GM18505 (cell line): ENCODE measurements at regions not wholly inside any gene's neighbourhood (a gene's known extent, or its start where the extent isn't known, plus 50 kb on each side); places are given as distances from the start of the nearest gene placed in this dataset.

Experiments used
- ATAC-seq: cut with Tn5 transposase; IDR thresholded peaks from one replicate; pipeline ENCODE4 v1.9.1; 2021; ENCODE audit not compliant: unreplicated experiment
- POLR2A ChIP-seq: IDR thresholded peaks from 4 replicates; pipeline ENCODE4 v1.6.1; 2011; ENCODE audit warnings: borderline replicate concordance; ENCODE audit not compliant: insufficient read depth, insufficient read length; ENCODE audit errors: extremely low read depth

- no peak for ATAC-seq
- no peak for TF ChIP-seq POLR2A
These were observed 212.7 kb downstream of the HERPUD2 start for GRCh38 chr7:35482231-35482630.

DNA sequence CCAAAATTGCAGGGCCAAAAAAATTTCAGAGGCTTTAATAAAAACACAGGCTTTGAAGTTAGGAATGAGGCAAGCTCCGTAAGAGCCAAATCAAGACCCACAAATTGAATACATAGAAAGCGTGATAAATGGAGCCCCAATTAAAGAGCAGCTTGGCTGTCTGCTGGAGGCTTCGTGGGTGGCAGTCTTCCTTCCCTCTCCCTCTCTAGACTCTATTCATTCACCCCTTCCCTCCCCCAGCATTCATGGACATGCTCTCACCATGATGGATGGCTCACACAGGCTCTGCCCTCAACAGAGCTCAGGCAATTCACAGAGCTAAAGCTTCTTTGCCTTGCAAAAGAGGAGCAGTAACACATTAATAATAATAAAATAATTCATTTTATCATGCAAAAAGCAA is 214.1 kb downstream of the HERPUD2 start:
- ATAC-seq: no peak
- TF ChIP-seq POLR2A: no peak

DNA sequence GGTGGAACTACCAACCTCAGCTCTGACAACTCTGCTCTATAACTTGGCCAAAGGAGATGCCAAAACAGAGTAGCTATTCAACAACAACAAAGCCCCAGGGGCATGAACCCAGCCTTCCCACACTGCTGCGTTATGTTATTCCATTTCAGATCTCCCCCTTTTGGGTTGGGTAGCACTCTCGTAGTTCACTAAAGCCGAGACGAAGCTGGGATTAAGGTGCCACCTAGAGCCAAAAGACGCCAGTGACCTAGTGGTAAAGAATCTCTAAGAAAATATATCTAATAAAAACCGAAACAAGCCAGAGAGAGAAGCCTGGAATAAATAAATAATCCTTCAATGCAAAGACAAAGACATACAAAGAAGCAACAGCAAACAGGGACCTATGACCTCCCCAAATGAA is 217.3 kb downstream of the HERPUD2 start:
- no peak for ATAC-seq
- no peak for TF ChIP-seq POLR2A

DNA sequence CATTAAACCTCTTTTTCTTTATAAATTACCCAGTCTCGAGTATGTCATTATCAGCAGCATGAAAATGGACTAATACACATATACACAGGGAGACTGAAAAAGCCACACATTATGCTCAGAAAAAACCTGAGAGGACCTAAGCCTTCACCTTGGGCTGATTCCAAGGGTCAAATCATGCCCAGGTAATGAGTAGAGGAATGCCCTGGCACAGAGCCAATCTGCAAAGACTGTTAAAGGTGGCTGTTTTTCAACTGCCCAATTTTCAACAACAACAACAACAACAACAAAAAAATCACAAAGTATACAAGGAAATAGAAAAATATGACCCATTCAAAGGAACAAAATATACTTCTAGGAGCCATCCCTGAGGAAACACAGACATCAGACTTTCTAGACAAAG is 220.2 kb upstream of the TBX20 start:
- TF ChIP-seq POLR2A: no peak
- no peak for ATAC-seq

GRCh38 chr7:35468606-35469005 is 214.7 kb upstream of the TBX20 start:
- TF ChIP-seq POLR2A: no peak
- no peak for ATAC-seq

GRCh38 chr7:35467456-35467978 is 213.6 kb upstream of the TBX20 start:
- no peak for TF ChIP-seq POLR2A
- no peak for ATAC-seq

DNA sequence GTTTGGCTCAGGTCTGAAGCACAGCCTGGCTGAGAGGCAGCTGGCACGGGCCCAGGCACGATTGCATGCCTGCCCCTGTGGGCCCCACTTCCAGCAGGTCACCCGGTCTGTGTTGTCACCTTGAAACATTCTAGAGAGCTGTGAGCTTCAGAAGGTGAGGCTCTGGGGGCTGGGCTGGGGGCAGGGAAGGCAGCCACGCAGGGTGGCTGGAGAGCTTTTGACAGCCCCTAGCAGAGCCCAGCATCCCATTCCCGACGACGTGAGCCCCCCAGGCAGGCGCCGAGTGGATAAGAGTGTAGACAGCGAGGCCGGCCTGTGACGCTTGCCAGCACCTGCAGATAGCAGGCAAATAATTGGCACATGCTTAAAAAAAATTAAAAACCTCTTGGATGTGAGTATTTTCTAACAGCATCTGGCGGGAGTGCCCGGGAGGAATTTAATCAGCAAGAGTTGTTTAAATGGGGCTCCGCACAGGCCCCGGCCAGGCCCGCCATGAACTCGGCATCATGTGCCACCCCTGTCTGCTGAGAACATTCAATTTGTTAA is 212.0 kb upstream of the TBX20 start:
- TF ChIP-seq POLR2A: no peak
- no peak for ATAC-seq

- ATAC-seq: no peak
These were observed 209.9 kb upstream of the TBX20 start for GRCh38 chr7:35463751-35464150.

GRCh38 chr7:35463176-35463700 is 209.3 kb upstream of the TBX20 start:
- no peak for TF ChIP-seq POLR2A
- no peak for ATAC-seq

More at GRCh38 chr7:35463751-35464150, 209.9 kb upstream of the TBX20 start:
- no peak for TF ChIP-seq POLR2A

- no peak for TF ChIP-seq POLR2A
- no peak for ATAC-seq
These were observed 200.9 kb upstream of the TBX20 start for GRCh38 chr7:35454575-35455385.

DNA sequence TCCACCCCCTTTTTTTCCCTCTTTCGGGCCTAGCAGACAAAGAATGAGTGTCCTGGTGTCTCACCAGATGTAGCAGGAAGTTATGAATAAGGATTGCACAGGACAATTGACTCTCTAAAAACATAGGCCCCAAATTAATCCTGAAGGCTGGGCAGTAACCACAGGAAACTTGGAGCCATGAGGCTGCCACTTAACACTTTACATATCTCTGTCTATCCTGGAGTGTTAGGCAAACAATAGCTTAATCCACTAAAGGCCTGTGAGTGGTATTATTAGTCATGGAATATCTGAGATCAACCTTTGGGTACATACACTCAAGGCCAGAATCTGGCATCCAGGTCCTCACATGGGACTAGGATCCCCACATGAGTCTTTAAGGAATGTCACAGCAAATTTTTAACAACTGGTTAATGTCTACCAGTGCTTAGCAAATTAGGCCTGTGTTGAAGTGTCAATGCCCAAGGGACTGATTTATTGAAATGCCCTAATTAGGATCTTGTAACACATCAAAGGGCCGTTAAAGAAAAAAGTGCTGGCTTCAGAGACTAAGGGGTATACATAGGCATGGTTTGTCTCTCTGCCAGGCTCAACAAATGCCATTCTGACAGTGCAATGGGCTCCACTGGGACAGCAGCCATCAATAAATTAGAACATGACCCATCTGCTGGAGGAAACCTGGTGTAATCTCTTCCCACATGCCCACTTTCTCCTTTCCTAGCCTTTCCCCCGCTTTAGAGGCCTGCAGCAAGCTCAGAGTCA is 196.7 kb upstream of the TBX20 start:
- TF ChIP-seq POLR2A: no peak
- ATAC-seq: no peak

- no peak for ATAC-seq
- no peak for TF ChIP-seq POLR2A
These were observed 194.6 kb upstream of the TBX20 start for GRCh38 chr7:35448486-35448885.

GRCh38 chr7:35446091-35446490 is 192.2 kb upstream of the TBX20 start:
- no peak for ATAC-seq
- no peak for TF ChIP-seq POLR2A

- ATAC-seq: no peak
- no peak for TF ChIP-seq POLR2A
These were observed 183.8 kb upstream of the TBX20 start for GRCh38 chr7:35437619-35438275.

DNA sequence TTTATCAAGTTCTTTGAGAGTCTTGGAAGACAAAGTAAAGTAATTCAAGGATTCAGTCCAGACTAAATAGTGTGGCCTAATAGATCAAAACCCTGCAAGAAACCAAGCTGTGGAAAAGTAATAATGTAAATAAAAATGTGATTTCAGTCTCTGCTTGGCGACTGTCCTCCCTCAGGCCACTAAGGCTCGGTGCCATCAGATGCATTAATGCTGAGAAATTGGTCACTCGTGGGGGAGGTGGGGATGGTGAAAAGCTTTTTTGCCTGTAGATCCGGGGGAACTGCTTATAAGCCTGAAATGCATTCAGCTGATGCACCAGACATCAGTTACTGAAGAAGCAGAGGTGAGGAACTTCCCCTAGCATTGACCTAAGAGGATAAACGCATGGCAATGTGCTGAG is 182.6 kb upstream of the TBX20 start:
- ATAC-seq: no peak
- TF ChIP-seq POLR2A: no peak
